ENCODE measurements at regions not wholly inside any gene's neighbourhood (a gene's known extent, or its start where the extent isn't known, plus 50 kb on each side); places are given as distances from the start of the nearest gene placed in this dataset.
A peak's percentile ranks its signal among the peaks of the same experiment; 100 is the strongest.

DNA sequence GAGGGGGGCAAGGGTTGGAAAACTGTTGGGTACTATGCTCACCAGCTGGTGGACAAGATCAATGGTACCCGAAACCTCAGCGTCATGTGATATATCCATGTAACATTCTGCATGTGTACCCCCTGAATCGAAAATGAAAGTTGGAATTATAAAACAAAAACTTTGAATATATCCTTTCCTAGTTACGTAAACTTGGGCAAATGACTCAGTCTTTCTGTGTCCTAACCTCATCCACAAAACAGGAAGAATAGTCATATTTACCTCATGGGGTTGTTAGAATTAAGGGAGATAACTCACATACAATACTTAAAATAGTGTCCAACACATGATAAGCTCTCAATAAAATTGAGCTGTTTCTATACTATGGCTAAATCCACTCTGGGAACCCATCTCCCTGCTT, 620.1 kb upstream of the KIRREL3 start:
- intact Hi-C loops (cut with micrococcal nuclease) (no loop called here), dilution Hi-C loops (cut with MboI; ENCODE audit: extremely low pct_ligation_motif_present, low sequenced_read_pairs) (no loop called here)
- no peaks in the 10 kb centered on the region for H3K9me1 ChIP-seq (replicated peaks; ENCODE audit: control insufficient read depth, extremely low read depth, insufficient read depth, low read length)
- peak; percentile 32 for TF ChIP-seq GATA2 (IDR thresholded peaks at IDR 0.05; ENCODE audit: insufficient read depth, insufficient read length, low read depth, low read length)
- TF ChIP-seq JUN (IDR thresholded peaks at IDR 0.05; ENCODE audit: borderline replicate concordance, insufficient read depth, insufficient read length, low read depth) = no peak
- no peak for TF ChIP-seq POLR2A (IDR thresholded peaks at IDR 0.05; ENCODE audit: low read depth, low read length)
- TF ChIP-seq POLR2AphosphoS5 (IDR thresholded peaks at IDR 0.05; ENCODE audit: insufficient read depth, low read depth, low read length) = no peak
- TF ChIP-seq, protein P1, sequence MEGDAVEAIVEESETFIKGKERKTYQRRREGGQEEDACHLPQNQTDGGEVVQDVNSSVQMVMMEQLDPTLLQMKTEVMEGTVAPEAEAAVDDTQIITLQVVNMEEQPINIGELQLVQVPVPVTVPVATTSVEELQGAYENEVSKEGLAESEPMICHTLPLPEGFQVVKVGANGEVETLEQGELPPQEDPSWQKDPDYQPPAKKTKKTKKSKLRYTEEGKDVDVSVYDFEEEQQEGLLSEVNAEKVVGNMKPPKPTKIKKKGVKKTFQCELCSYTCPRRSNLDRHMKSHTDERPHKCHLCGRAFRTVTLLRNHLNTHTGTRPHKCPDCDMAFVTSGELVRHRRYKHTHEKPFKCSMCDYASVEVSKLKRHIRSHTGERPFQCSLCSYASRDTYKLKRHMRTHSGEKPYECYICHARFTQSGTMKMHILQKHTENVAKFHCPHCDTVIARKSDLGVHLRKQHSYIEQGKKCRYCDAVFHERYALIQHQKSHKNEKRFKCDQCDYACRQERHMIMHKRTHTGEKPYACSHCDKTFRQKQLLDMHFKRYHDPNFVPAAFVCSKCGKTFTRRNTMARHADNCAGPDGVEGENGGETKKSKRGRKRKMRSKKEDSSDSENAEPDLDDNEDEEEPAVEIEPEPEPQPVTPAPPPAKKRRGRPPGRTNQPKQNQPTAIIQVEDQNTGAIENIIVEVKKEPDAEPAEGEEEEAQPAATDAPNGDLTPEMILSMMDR (IDR thresholded peaks at IDR 0.05; ENCODE audit: extremely low read depth in 1 of 2, insufficient read depth in 1 of 2, low read depth in 1 of 2, low read length in 2 of 2) = no peak
- peak; percentile 53 for TF ChIP-seq FOS (IDR thresholded peaks at IDR 0.05; ENCODE audit: borderline replicate concordance, insufficient read depth, low read length)
- no peak for TF ChIP-seq EZH2 (IDR thresholded peaks at IDR 0.05; ENCODE audit: borderline replicate concordance, low read depth, low read length, severe bottlenecking)
- TF ChIP-seq, protein P2, sequence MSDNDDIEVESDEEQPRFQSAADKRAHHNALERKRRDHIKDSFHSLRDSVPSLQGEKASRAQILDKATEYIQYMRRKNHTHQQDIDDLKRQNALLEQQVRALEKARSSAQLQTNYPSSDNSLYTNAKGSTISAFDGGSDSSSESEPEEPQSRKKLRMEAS (IDR thresholded peaks at IDR 0.05; ENCODE audit: insufficient read depth, insufficient read length) = no peak
- no peak for TF ChIP-seq MYC (IDR thresholded peaks at IDR 0.05; ENCODE audit: low read depth, low read length)
- no peaks in the 10 kb centered on the region for H3K79me2 ChIP-seq (ENCODE audit: control insufficient read depth, insufficient read depth, low read length)
- H3K9ac ChIP-seq (replicated peaks; ENCODE audit: extremely low read depth, insufficient read depth, low read length) = no peak overlapping the region
- ChIA-PET POLR2A (no interaction called here), CTCF (no interaction called here)
- H3K27ac ChIP-seq (ENCODE audit: insufficient read depth, low read depth, low read length) = no peak overlapping the region
- peaks cover 3% of the 10 kb centered on the region for H3K4me1 ChIP-seq (ENCODE audit: control insufficient read depth, extremely low read depth, insufficient read depth, low read length)
- no TSS peak for BruUV-seq (replicated peaks)
- no peaks in the 10 kb centered on the region for H3K36me3 ChIP-seq (ENCODE audit: control insufficient read depth in 2 of 2, extremely low read depth in 1 of 2, insufficient read depth in 2 of 2, low read length in 2 of 2)
- no peak overlapping the region for H3K4me2 ChIP-seq (ENCODE audit: insufficient read depth, low read length)
- no peaks in the 10 kb centered on the region for H3K27me3 ChIP-seq (ENCODE audit: control insufficient read depth in 2 of 2, insufficient read depth in 2 of 2, low read length in 2 of 2)
- H3K9me3 ChIP-seq (replicated peaks; ENCODE audit: control insufficient read depth, insufficient read depth, low read length) = no peaks in the 10 kb centered on the region
- DNase-seq (ENCODE audit: low read depth, low spot score) (peak; percentile 24), FAIRE-seq (no peak)
- peak overlapping the region; percentile 58 for H2AFZ ChIP-seq (ENCODE audit: low read depth, low read length)
- no peak overlapping the region for H3K4me3 ChIP-seq (replicated peaks in 1 of 3; ENCODE audit: insufficient read depth in 1 of 3, low read depth in 1 of 3, low read length in 3 of 3)
- H4K20me1 ChIP-seq (replicated peaks; ENCODE audit: control insufficient read depth, extremely low read depth, insufficient read depth, low read length) = no peaks in the 10 kb centered on the region

Data from endothelial cell of umbilical vein (primary cell).